Osteocyte (in vitro differentiated cells): ENCODE measurements at regions not wholly inside any gene's neighbourhood (a gene's known extent, or its start where the extent isn't known, plus 50 kb on each side); places are given as distances from the start of the nearest gene placed in this dataset.

Experiments
- DNase-seq: peaks from one replicate; pipeline ENCODE4 v3.0.0; 2021; ENCODE audit warnings: mixed read lengths; ENCODE audit not compliant: unreplicated experiment; ENCODE audit errors: extremely low spot score
- H3K27ac Mint-ChIP-seq: one replicate; pipeline ENCODE4 v1.8.0; 2021; ENCODE audit warnings: mild to moderate bottlenecking, mixed read lengths; ENCODE audit not compliant: unreplicated experiment
- H3K27me3 Mint-ChIP-seq: one replicate; pipeline ENCODE4 v1.8.0; 2021; ENCODE audit warnings: mixed read lengths; ENCODE audit not compliant: unreplicated experiment
- H3K36me3 Mint-ChIP-seq: one replicate; pipeline ENCODE4 v1.8.0; 2021; ENCODE audit warnings: mixed read lengths; ENCODE audit not compliant: unreplicated experiment
- H3K4me1 Mint-ChIP-seq: one replicate; pipeline ENCODE4 v1.8.0; 2021; ENCODE audit warnings: mixed read lengths; ENCODE audit not compliant: unreplicated experiment
- H3K4me3 Mint-ChIP-seq: one replicate; pipeline ENCODE4 v1.8.0; 2021; ENCODE audit warnings: mild to moderate bottlenecking, moderate library complexity, mixed read lengths; ENCODE audit not compliant: unreplicated experiment
- H3K9me3 Mint-ChIP-seq: one replicate; pipeline ENCODE4 v1.8.0; 2021; ENCODE audit warnings: mixed read lengths; ENCODE audit not compliant: unreplicated experiment
- CTCF ChIP-seq: fragments of 200-600 bp; sonication (generic); IDR thresholded peaks from 2 replicates; pipeline ENCODE4 v1.5.0; 2021; ENCODE audit warnings: antibody characterized with exemption, mild to moderate bottlenecking, moderate library complexity

GRCh38 chr11:23272095-23272494 lies 411.8 kb upstream of the CCDC179 start:
- no peak for TF ChIP-seq CTCF
- no peaks in the 10 kb centered on the region for H3K9me3 Mint-ChIP-seq
- no peak overlapping the region for H3K27ac Mint-ChIP-seq
- no peaks in the 10 kb centered on the region for H3K4me1 Mint-ChIP-seq
- H3K27me3 Mint-ChIP-seq, result peaks cover 3% of the 10 kb centered on the region
- no peaks in the 10 kb centered on the region for H3K36me3 Mint-ChIP-seq
- no peak overlapping the region for H3K4me3 Mint-ChIP-seq
- DNase-seq, result no peak

GRCh38 chr11:23278121-23278520 lies 417.8 kb upstream of the CCDC179 start:
- Mint-ChIP-seq H3K4me3 (no peak overlapping the region), H3K36me3 (no peaks in the 10 kb centered on the region), H3K27ac (no peak overlapping the region), H3K9me3 (no peaks in the 10 kb centered on the region), H3K4me1 (no peaks in the 10 kb centered on the region), H3K27me3 (peaks cover 3% of the 10 kb centered on the region)
- no peak for TF ChIP-seq CTCF
- no peak for DNase-seq

- Mint-ChIP-seq H3K27ac (no peak overlapping the region), H3K4me1 (peaks cover 6% of the 10 kb centered on the region), H3K4me3 (no peak overlapping the region), H3K27me3 (peaks cover 3% of the 10 kb centered on the region), H3K9me3 (no peaks in the 10 kb centered on the region), H3K36me3 (no peaks in the 10 kb centered on the region)
- no peak for TF ChIP-seq CTCF
- DNase-seq, result no peak
These were observed 419.8 kb upstream of the CCDC179 start for GRCh38 chr11:23280088-23280487.

GRCh38 chr11:23283666-23284065 lies 423.4 kb upstream of the CCDC179 start:
- H3K36me3 Mint-ChIP-seq, result no peaks in the 10 kb centered on the region
- peaks cover 20% of the 10 kb centered on the region for H3K4me1 Mint-ChIP-seq
- DNase-seq, result no peak

GRCh38 chr11:23284631-23285030 lies 424.4 kb upstream of the CCDC179 start:
- Mint-ChIP-seq H3K36me3 (no peaks in the 10 kb centered on the region), H3K4me3 (no peak overlapping the region), H3K27me3 (no peaks in the 10 kb centered on the region), H3K27ac (no peak overlapping the region), H3K4me1 (peaks cover 20% of the 10 kb centered on the region), H3K9me3 (no peaks in the 10 kb centered on the region)
- TF ChIP-seq CTCF, result no peak
- DNase-seq, result no peak

More at GRCh38 chr11:23283666-23284065, 423.4 kb upstream of the CCDC179 start:
- no peak overlapping the region for H3K4me3 Mint-ChIP-seq
- no peaks in the 10 kb centered on the region for H3K27me3 Mint-ChIP-seq
- no peak overlapping the region for H3K27ac Mint-ChIP-seq
- TF ChIP-seq CTCF, result no peak
- H3K9me3 Mint-ChIP-seq, result no peaks in the 10 kb centered on the region
